Thyroid gland (tissue), 4 donors: ENCODE measurements at regions not wholly inside any gene's neighbourhood (a gene's known extent, or its start where the extent isn't known, plus 50 kb on each side); places are given as distances from the start of the nearest gene placed in this dataset.

ENCODE experiments used
- DNase-seq, 2 donors: peaks; one replicate each; pipeline ENCODE4 v3.0.0-alpha.2; 2019
- H3K27ac ChIP-seq, 3 donors: fragments of 200-600 bp; sonication (generic); 1 replicate in 2 of 3; 2 replicates in 1 of 3; pipeline ENCODE4 v1.5.1; 2016 to 2019; ENCODE audit warnings: mild to moderate bottlenecking in 1 of 3, moderate library complexity in 1 of 3
- H3K27me3 ChIP-seq: fragments of 200-600 bp; sonication (generic); one replicate; pipeline ENCODE4 v1.5.1; 2019
- H3K36me3 ChIP-seq, 2 donors: fragments of 200-600 bp; sonication (generic); one replicate each; pipeline ENCODE4 v1.5.1; 2016 to 2019
- H3K4me1 ChIP-seq, 2 donors: fragments of 200-600 bp; sonication (generic); one replicate each; pipeline ENCODE4 v1.5.1; 2017 to 2019
- H3K4me3 ChIP-seq, 3 donors: fragments of 200-600 bp; sonication (generic); replicated peaks in 1 of 3; 1 replicate in 2 of 3; 2 replicates in 1 of 3; pipeline ENCODE4 v1.5.1; 2016; ENCODE audit warnings: mild to moderate bottlenecking in 1 of 3
- H3K9me3 ChIP-seq: fragments of 200-600 bp; sonication (generic); one replicate; pipeline ENCODE4 v1.5.1; 2017
- POLR2A ChIP-seq, 2 donors: fragments of 450-650 bp; IDR thresholded peaks; one replicate each; pipeline ENCODE4 v1.6.1; 2017; ENCODE audit warnings: antibody characterized with exemption in 2 of 2, mild to moderate bottlenecking in 2 of 2, moderate library complexity in 1 of 2
- WGBS, 2 donors: methylation state at CpG; one replicate each; pipeline ENCODE4 v1.1.5; 2017; 5-methylcytosine and 5-hydroxymethylcytosine counted together
- intact Hi-C: fragments of 100-400 bp; cut with DNase I; formaldehyde crosslinking; loops from one replicate; pipeline ENCODE4 v1.15.1; 2023
- TF ChIP-seq, protein P1 (sequence below), 6 experiments: fragments of 200-600 bp in 3 of 6; fragments of 450-650 bp in 3 of 6; sonication (generic) in 3 of 6; IDR thresholded peaks; one replicate each; pipeline ENCODE4 v1.5.1; 2016 to 2019; ENCODE audit warnings: antibody characterized with exemption in 6 of 6, mild to moderate bottlenecking in 2 of 6, inconsistent platforms in 1 of 6, moderate library complexity in 1 of 6

DNA sequence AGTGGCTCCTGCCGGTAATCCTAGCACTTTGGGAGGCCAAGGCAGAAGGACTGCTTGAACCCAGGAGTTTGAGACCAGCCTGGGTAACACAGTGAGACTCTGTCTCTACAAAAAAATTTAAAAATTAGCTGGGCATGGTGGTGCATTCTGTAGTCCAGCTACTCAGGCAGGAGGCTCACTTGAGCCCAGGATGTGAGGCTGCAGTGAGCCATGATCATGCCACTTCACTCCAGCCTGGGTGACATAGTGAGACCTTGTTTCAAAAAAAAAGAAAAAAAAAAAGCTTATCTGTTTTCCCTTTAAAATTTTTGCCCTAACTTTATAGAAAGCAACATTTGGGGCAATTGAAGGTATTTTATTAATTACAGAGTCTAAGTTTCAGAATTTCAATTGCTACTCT is 486.0 kb downstream of the BCAT1 start:
- Histone ChIP-seq H3K4me3 (no peak overlapping the region), H3K9me3 (no peaks in the 10 kb centered on the region), H3K4me1 (no peaks in the 10 kb centered on the region), H3K27ac (no peak overlapping the region), H3K27me3 (no peaks in the 10 kb centered on the region), H3K36me3 (no peaks in the 10 kb centered on the region)
- DNase-seq, result no peak
- intact Hi-C loops, result no loop called here
- TF ChIP-seq, protein P1, sequence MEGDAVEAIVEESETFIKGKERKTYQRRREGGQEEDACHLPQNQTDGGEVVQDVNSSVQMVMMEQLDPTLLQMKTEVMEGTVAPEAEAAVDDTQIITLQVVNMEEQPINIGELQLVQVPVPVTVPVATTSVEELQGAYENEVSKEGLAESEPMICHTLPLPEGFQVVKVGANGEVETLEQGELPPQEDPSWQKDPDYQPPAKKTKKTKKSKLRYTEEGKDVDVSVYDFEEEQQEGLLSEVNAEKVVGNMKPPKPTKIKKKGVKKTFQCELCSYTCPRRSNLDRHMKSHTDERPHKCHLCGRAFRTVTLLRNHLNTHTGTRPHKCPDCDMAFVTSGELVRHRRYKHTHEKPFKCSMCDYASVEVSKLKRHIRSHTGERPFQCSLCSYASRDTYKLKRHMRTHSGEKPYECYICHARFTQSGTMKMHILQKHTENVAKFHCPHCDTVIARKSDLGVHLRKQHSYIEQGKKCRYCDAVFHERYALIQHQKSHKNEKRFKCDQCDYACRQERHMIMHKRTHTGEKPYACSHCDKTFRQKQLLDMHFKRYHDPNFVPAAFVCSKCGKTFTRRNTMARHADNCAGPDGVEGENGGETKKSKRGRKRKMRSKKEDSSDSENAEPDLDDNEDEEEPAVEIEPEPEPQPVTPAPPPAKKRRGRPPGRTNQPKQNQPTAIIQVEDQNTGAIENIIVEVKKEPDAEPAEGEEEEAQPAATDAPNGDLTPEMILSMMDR (IDR thresholded peaks at IDR 0.05), result no peak
- TF ChIP-seq POLR2A (IDR thresholded peaks at IDR 0.05), result no peak
- WGBS, 2 donors, result 93 to 95% methylated on average over 1 of the region's 1 CpG

DNA sequence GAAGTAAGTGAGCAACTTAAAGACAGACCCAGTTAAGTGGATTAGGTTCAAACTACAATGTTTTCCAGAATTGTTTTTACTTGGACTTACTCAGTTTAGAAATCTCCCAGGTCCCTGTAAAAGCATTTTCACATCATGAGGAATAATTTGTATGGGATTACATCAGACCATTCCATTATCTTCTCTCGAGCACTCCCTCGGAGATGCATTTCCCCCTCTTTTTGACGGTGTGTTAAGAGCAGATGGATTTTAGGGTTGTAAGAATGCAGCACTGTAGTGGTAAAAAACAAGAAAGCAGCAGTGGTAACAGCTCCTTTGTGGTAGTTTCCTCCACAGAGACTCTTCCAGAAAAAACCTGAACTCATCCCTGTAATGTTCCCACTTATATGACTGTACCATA is 488.4 kb downstream of the BCAT1 start:
- Histone ChIP-seq H3K36me3 (no peaks in the 10 kb centered on the region), H3K27me3 (no peaks in the 10 kb centered on the region), H3K27ac (no peak overlapping the region), H3K4me1 (no peaks in the 10 kb centered on the region), H3K4me3 (no peak overlapping the region), H3K9me3 (no peaks in the 10 kb centered on the region)
- DNase-seq, result no peak
- intact Hi-C loops, result no loop called here
- WGBS, 2 donors, result 76% methylated on average over 3 of the region's 3 CpGs
- TF ChIP-seq, protein P1 (IDR thresholded peaks at IDR 0.05), result no peak
- no peak for TF ChIP-seq POLR2A (IDR thresholded peaks at IDR 0.05)

DNA sequence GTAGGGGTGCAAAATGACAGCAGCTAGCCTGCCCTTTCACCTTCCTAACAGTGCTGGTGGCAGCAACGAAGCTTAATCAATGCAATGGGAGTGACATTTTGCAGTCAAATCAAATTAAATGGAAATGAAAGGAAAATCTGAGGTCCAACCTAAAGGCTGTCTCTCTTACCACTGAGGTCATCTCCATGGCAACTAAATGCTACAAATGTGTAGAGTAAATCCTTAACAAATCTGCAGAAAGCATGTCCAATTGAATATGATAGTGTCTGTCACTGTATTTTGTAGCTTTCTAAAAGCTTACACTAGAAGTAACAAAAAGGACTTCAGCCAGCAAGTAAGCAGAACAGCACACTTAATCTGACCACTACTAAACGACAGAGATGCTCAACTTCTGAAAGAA is 488.8 kb downstream of the BCAT1 start:
- intact Hi-C loops, result no loop called here
- WGBS, 2 donors, result 63 to 64% methylated on average over 2 of the region's 2 CpGs
- no peaks in the 10 kb centered on the region for H3K36me3 ChIP-seq
- TF ChIP-seq POLR2A (IDR thresholded peaks at IDR 0.05), result no peak
- no peak overlapping the region for H3K4me3 ChIP-seq
- H3K27ac ChIP-seq, result no peak overlapping the region
- H3K4me1 ChIP-seq, result no peaks in the 10 kb centered on the region
- no peaks in the 10 kb centered on the region for H3K9me3 ChIP-seq
- DNase-seq, result no peak
- H3K27me3 ChIP-seq, result no peaks in the 10 kb centered on the region

DNA sequence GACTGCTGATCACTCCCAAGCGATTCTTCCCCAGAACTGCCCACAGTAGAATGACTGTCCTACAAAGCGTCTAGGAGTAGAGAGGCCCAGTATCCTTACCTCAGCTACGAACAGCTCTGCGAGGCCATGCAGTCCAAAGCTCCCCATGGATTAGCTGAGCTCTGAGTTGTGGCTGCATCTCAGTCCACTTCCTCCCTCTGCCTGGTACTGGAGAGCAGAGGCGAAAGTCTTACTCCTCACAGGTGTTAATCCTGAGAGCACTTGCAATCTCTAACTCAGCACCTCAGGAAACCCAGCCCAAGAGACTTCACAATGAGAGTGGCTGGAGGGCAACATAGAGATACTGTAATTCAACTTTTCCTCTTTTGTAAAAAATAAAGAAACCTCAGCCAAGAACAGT is 493.1 kb downstream of the BCAT1 start:
- Histone ChIP-seq H3K9me3 (no peaks in the 10 kb centered on the region), H3K4me1 (no peaks in the 10 kb centered on the region), H3K4me3 (no peak overlapping the region), H3K27ac (no peak overlapping the region), H3K27me3 (no peaks in the 10 kb centered on the region), H3K36me3 (no peaks in the 10 kb centered on the region)
- DNase-seq, result no peak
- intact Hi-C loops, result no loop called here
- TF ChIP-seq POLR2A (IDR thresholded peaks at IDR 0.05), result no peak
- TF ChIP-seq, protein P1 (IDR thresholded peaks at IDR 0.05), result no peak
- WGBS, 2 donors, result 91 to 98% methylated on average over 5 of the region's 5 CpGs

DNA sequence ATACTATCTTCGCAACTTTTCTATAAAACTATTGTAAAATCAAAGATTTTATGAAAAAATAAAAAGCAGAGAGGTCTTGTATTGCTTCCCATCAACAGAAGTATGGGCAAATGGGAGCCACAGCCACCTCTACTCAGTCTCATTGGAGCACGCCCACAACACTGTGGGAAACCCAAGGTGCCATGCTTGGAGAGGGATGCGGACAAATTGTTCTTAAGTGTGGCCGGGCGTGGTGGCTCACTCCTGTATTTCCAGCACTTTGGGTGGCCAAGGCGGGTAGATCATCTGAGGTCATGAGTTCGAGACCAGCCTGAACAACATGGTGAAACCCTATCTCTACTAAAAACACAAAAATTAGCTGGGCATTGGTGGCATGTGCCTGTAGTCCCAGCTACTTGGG is 498.2 kb upstream of the SOX5 start:
- no peak for TF ChIP-seq POLR2A (IDR thresholded peaks at IDR 0.05)
- TF ChIP-seq, protein P1 (IDR thresholded peaks at IDR 0.05), result no peak
- Histone ChIP-seq H3K4me1 (no peaks in the 10 kb centered on the region), H3K27ac (no peak overlapping the region), H3K4me3 (no peak overlapping the region), H3K9me3 (no peaks in the 10 kb centered on the region), H3K36me3 (no peaks in the 10 kb centered on the region), H3K27me3 (no peaks in the 10 kb centered on the region)
- WGBS, 2 donors, result 96 to 97% methylated on average over 7 of the region's 7 CpGs
- DNase-seq, result no peak
- intact Hi-C loops, result no loop called here

DNA sequence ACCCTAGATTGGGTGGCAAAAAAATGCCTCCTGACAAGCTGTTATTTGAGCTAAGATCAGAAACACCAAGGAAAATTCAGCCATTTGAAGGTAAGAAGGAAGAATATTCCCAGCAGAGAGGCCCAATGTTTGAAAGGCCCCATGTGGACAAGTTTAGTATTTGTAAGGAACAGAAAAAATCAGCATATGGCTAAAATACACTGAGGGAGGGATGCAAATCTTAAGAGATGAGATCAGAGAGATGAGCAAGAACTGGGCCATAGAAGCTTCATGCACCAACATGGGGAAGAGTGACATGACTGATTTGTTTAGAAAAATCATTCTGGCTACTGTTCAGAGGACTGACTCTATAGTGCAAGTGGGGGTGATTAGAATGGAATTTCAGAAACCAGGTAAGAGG is 496.8 kb upstream of the SOX5 start:
- Histone ChIP-seq H3K9me3 (no peaks in the 10 kb centered on the region), H3K4me1 (no peaks in the 10 kb centered on the region), H3K27me3 (no peaks in the 10 kb centered on the region), H3K27ac (no peak overlapping the region), H3K4me3 (no peak overlapping the region), H3K36me3 (no peaks in the 10 kb centered on the region)
- no peak for DNase-seq
- intact Hi-C loops, result no loop called here
- TF ChIP-seq, protein P1 (IDR thresholded peaks at IDR 0.05), result no peak
- no peak for TF ChIP-seq POLR2A (IDR thresholded peaks at IDR 0.05)
